ENCODE measurements at regions not wholly inside any gene's neighbourhood (a gene's known extent, or its start where the extent isn't known, plus 50 kb on each side); places are given as distances from the start of the nearest gene placed in this dataset.
"Not testable (repeated sequence)": the region's sequence is repeated elsewhere in the genome, so short reads cannot be mapped to it uniquely, and the experiment has no call there.

DNA sequence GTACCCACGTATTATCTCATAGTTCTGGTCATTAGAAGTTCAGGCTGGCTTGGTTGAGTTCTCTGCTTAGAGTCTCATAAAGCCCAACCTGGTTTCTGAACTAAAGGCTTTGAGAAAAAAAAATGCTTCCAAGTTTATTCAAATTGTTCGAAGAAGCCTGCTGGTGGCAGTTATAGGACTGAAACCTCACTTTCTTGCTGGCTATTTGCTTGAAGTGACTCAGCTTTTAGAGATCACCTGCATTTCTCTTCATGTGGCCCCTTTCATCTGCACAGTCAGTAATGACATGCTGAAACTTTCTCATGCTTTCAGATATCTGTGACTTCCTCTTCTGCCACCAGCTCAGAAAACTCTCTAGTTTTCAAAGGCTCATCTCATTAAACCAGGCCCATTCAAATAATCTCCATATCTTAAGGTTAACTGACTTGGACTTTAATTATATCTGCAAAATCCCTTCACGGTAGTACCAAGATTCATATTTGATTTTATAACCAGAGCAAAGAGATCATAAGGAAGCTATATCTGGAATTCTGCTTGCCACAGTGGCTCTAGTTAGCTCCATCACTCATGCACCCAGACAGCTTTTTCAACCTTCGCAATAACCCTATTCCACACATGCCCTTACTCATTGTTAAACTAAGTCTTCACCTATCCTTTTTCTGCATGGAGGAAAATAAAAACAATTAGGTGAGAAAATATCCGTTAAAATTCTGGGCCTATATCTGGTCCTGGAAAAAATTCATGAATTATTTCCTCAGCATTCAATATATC lies 433.8 kb upstream of the CBLB start:
- Histone ChIP-seq H3K9ac (ENCODE audit: low read depth in 1 of 2, low read length in 2 of 2) (no peak overlapping the region), H3K4me1 (ENCODE audit: control insufficient read depth in 2 of 2, insufficient read depth in 2 of 2, low read length in 2 of 2) (peaks cover 0 to 2% of the 10 kb centered on the region in 2 donors), H3K27me3 (ENCODE audit: control insufficient read depth in 2 of 2, insufficient read depth in 2 of 2, low read length in 2 of 2) (no peaks in the 10 kb centered on the region), H3K27ac (ENCODE audit: low read depth in 2 of 2, low read length in 2 of 2) (no peak overlapping the region), H3K36me3 (ENCODE audit: control insufficient read depth in 2 of 2, insufficient read depth in 2 of 2, low read length in 2 of 2) (no peaks in the 10 kb centered on the region), H3K4me3 (ENCODE audit: low read length in 2 of 2) (no peak overlapping the region), H3K9me3 (ENCODE audit: control insufficient read depth in 2 of 2, low read length in 2 of 2) (no peaks in the 10 kb centered on the region)

- H3K27me3 ChIP-seq (ENCODE audit: control insufficient read depth in 2 of 2, insufficient read depth in 2 of 2, low read length in 2 of 2): no peaks in the 10 kb centered on the region
- H3K9me3 ChIP-seq (ENCODE audit: control insufficient read depth in 2 of 2, low read length in 2 of 2): no peaks in the 10 kb centered on the region
- H3K4me1 ChIP-seq (ENCODE audit: control insufficient read depth in 2 of 2, insufficient read depth in 2 of 2, low read length in 2 of 2): peaks cover 0 to 2% of the 10 kb centered on the region in 2 donors
- H3K4me3 ChIP-seq (ENCODE audit: low read length in 2 of 2): no peak overlapping the region
- H3K36me3 ChIP-seq (ENCODE audit: control insufficient read depth in 2 of 2, insufficient read depth in 2 of 2, low read length in 2 of 2): no peaks in the 10 kb centered on the region
- H3K9ac ChIP-seq (ENCODE audit: low read depth in 1 of 2, low read length in 2 of 2): no peak overlapping the region
- no peak overlapping the region for H3K27ac ChIP-seq (ENCODE audit: low read depth in 2 of 2, low read length in 2 of 2)
Observed at GRCh38 chr3:106303766-106304165, 435.0 kb upstream of the CBLB start.

GRCh38 chr3:106305127-106305526 lies 436.3 kb upstream of the CBLB start:
- H3K4me1 ChIP-seq (ENCODE audit: control insufficient read depth in 2 of 2, insufficient read depth in 2 of 2, low read length in 2 of 2): peaks cover 0 to 2% of the 10 kb centered on the region in 2 donors
- H3K9me3 ChIP-seq (ENCODE audit: control insufficient read depth in 2 of 2, low read length in 2 of 2): no peaks in the 10 kb centered on the region
- H3K36me3 ChIP-seq (ENCODE audit: control insufficient read depth in 2 of 2, insufficient read depth in 2 of 2, low read length in 2 of 2): no peaks in the 10 kb centered on the region
- H3K27ac ChIP-seq (ENCODE audit: low read depth in 2 of 2, low read length in 2 of 2): no peak overlapping the region
- no peaks in the 10 kb centered on the region for H3K27me3 ChIP-seq (ENCODE audit: control insufficient read depth in 2 of 2, insufficient read depth in 2 of 2, low read length in 2 of 2)
- no peak overlapping the region for H3K4me3 ChIP-seq (ENCODE audit: low read length in 2 of 2)
- no peak overlapping the region for H3K9ac ChIP-seq (ENCODE audit: low read depth in 1 of 2, low read length in 2 of 2)

GRCh38 chr3:106305882-106306435 lies 437.1 kb upstream of the CBLB start:
- Histone ChIP-seq H3K4me3 (ENCODE audit: low read length in 2 of 2) (no peak overlapping the region), H3K36me3 (ENCODE audit: control insufficient read depth in 2 of 2, insufficient read depth in 2 of 2, low read length in 2 of 2) (no peaks in the 10 kb centered on the region), H3K27me3 (ENCODE audit: control insufficient read depth in 2 of 2, insufficient read depth in 2 of 2, low read length in 2 of 2) (no peaks in the 10 kb centered on the region), H3K9me3 (ENCODE audit: control insufficient read depth in 2 of 2, low read length in 2 of 2) (no peaks in the 10 kb centered on the region), H3K9ac (ENCODE audit: low read depth in 1 of 2, low read length in 2 of 2) (no peak overlapping the region), H3K4me1 (ENCODE audit: control insufficient read depth in 2 of 2, insufficient read depth in 2 of 2, low read length in 2 of 2) (peaks cover 0 to 2% of the 10 kb centered on the region in 2 donors), H3K27ac (ENCODE audit: low read depth in 2 of 2, low read length in 2 of 2) (no peak overlapping the region)

- H3K27me3 ChIP-seq (ENCODE audit: control insufficient read depth in 2 of 2, insufficient read depth in 2 of 2, low read length in 2 of 2): no peaks in the 10 kb centered on the region
- H3K9ac ChIP-seq (ENCODE audit: low read depth in 1 of 2, low read length in 2 of 2): no peak overlapping the region
- H3K9me3 ChIP-seq (ENCODE audit: control insufficient read depth in 2 of 2, low read length in 2 of 2): no peaks in the 10 kb centered on the region
- no peaks in the 10 kb centered on the region for H3K4me1 ChIP-seq (ENCODE audit: control insufficient read depth in 2 of 2, insufficient read depth in 2 of 2, low read length in 2 of 2)
- H3K36me3 ChIP-seq (ENCODE audit: control insufficient read depth in 2 of 2, insufficient read depth in 2 of 2, low read length in 2 of 2): no peaks in the 10 kb centered on the region
- no peak overlapping the region for H3K4me3 ChIP-seq (ENCODE audit: low read length in 2 of 2)
- H3K27ac ChIP-seq (ENCODE audit: low read depth in 2 of 2, low read length in 2 of 2): no peak overlapping the region
Observed at GRCh38 chr3:106309274-106309673, 440.5 kb upstream of the CBLB start.

DNA sequence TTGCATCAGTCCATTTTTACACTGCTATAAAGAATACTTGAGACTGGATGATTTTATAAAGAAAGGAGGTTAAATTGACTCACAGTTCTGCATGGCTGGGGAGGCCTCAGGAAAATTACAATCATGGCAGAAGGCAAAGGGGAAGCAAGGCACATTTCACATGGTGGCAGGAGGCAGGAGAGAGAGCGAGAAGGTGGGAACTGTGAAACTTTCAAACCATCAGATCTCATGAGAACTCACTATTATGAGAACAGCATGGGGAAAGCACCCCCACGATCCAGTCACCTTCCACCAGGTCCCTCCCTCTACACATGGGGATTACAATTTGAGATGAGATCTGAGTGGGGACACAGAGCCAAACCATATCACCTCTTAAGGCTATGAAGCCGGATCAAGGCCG lies 441.0 kb upstream of the CBLB start:
- not testable (repeated sequence) for H3K9me3 ChIP-seq (ENCODE audit: control insufficient read depth in 2 of 2, low read length in 2 of 2); H3K9ac ChIP-seq (ENCODE audit: low read depth in 1 of 2, low read length in 2 of 2); H3K4me3 ChIP-seq (ENCODE audit: low read length in 2 of 2); H3K27me3 ChIP-seq (ENCODE audit: control insufficient read depth in 2 of 2, insufficient read depth in 2 of 2, low read length in 2 of 2); H3K27ac ChIP-seq (ENCODE audit: low read depth in 2 of 2, low read length in 2 of 2); H3K36me3 ChIP-seq (ENCODE audit: control insufficient read depth in 2 of 2, insufficient read depth in 2 of 2, low read length in 2 of 2); H3K4me1 ChIP-seq (ENCODE audit: control insufficient read depth in 2 of 2, insufficient read depth in 2 of 2, low read length in 2 of 2)

DNA sequence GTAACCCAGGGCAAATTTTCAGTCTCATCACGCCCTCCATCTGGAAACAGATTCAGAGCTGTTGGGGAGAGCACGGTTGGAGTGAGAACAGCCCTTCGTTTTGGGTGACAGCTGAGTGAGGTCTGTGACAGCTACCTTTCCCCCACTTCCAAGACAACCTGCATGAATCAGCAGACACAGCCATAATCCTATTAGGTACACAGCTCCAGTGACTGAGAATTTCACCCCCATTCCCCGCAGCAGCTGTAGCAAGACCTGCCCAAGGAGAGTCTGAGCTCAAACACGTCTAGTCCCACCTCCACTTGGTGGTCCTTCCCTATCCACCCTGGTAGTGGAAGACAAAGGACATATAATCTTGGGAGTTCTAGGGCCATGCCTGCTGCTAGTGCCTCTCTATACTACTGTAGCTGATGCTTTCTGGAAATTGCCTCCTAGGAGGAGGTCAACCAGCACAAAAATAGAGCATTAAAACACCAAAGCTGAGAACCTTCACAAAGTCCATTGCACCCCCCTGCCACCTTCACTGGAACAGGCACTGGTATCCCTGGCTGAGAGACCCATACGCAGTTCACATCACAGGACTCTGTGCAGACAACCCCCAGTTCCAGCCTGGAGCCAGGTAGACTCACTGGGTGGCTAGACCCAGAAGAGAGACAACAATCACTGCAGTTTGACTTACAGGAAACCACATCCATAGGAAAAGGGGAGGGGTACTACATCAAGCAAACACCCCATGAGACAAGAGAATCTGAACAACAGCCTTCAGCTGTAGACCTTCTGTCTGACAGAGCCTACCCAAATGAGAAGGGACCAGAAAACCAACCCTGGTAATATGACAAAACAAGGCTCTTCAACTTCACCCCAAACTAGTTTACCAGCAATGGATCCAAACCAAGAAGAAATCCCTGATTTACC lies 448.6 kb upstream of the CBLB start:
- H3K36me3 ChIP-seq (ENCODE audit: control insufficient read depth in 2 of 2, insufficient read depth in 2 of 2, low read length in 2 of 2): no peaks in the 10 kb centered on the region
- H3K9ac ChIP-seq (ENCODE audit: low read depth in 1 of 2, low read length in 2 of 2): no peak overlapping the region
- H3K9me3 ChIP-seq (ENCODE audit: control insufficient read depth in 2 of 2, low read length in 2 of 2): no peaks in the 10 kb centered on the region
- no peaks in the 10 kb centered on the region for H3K27me3 ChIP-seq (ENCODE audit: control insufficient read depth in 2 of 2, insufficient read depth in 2 of 2, low read length in 2 of 2)
- no peaks in the 10 kb centered on the region for H3K4me1 ChIP-seq (ENCODE audit: control insufficient read depth in 2 of 2, insufficient read depth in 2 of 2, low read length in 2 of 2)
- H3K4me3 ChIP-seq (ENCODE audit: low read length in 2 of 2): no peak overlapping the region
- H3K27ac ChIP-seq (ENCODE audit: low read depth in 2 of 2, low read length in 2 of 2): no peak overlapping the region

GRCh38 chr3:106321438-106321837 lies 452.6 kb upstream of the CBLB start:
- not testable (repeated sequence) for H3K27ac ChIP-seq (ENCODE audit: low read depth in 2 of 2, low read length in 2 of 2); H3K36me3 ChIP-seq (ENCODE audit: control insufficient read depth in 2 of 2, insufficient read depth in 2 of 2, low read length in 2 of 2); H3K9ac ChIP-seq (ENCODE audit: low read depth in 1 of 2, low read length in 2 of 2); H3K4me1 ChIP-seq (ENCODE audit: control insufficient read depth in 2 of 2, insufficient read depth in 2 of 2, low read length in 2 of 2); H3K27me3 ChIP-seq (ENCODE audit: control insufficient read depth in 2 of 2, insufficient read depth in 2 of 2, low read length in 2 of 2); H3K4me3 ChIP-seq (ENCODE audit: low read length in 2 of 2); H3K9me3 ChIP-seq (ENCODE audit: control insufficient read depth in 2 of 2, low read length in 2 of 2)

DNA sequence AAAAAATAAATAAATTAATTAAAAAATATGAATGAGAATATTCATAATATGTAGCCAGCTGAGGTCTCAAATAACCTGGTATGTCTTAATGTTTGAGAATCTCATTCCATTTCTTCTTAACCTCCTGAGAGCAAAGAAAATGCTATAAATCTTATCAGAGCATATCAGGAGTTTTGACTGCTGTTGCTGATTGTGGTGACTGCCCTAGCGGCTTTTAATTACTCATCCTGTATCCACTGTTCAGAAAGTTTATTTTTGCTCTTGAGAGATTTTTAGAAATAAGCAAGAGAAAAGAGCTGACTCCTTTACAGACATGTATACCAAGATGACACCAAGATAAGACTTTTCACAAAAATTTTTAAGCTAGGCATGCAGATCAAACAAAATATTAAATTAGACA lies 454.8 kb upstream of the CBLB start:
- Histone ChIP-seq H3K9me3 (ENCODE audit: control insufficient read depth in 2 of 2, low read length in 2 of 2) (no peaks in the 10 kb centered on the region), H3K36me3 (ENCODE audit: control insufficient read depth in 2 of 2, insufficient read depth in 2 of 2, low read length in 2 of 2) (no peaks in the 10 kb centered on the region)

More for the DNA sequence above, 454.8 kb upstream of the CBLB start:
- Histone ChIP-seq H3K27ac (ENCODE audit: low read depth in 2 of 2, low read length in 2 of 2) (no peak overlapping the region), H3K27me3 (ENCODE audit: control insufficient read depth in 2 of 2, insufficient read depth in 2 of 2, low read length in 2 of 2) (no peaks in the 10 kb centered on the region), H3K4me1 (ENCODE audit: control insufficient read depth in 2 of 2, insufficient read depth in 2 of 2, low read length in 2 of 2) (no peaks in the 10 kb centered on the region), H3K4me3 (ENCODE audit: low read length in 2 of 2) (no peak overlapping the region), H3K9ac (ENCODE audit: low read depth in 1 of 2, low read length in 2 of 2) (no peak overlapping the region)
